ENCODE measurements at regions not wholly inside any gene's neighbourhood (a gene's known extent, or its start where the extent isn't known, plus 50 kb on each side); places are given as distances from the start of the nearest gene placed in this dataset.

- Histone ChIP-seq H3K9me3 (ENCODE audit: control insufficient read depth, insufficient read depth, low read depth, low read length) (no peaks in the 10 kb centered on the region), H3K4me1 (ENCODE audit: control insufficient read depth, insufficient read depth, low read length) (no peaks in the 10 kb centered on the region), H3K27ac (ENCODE audit: extremely low read depth, low read depth, low read length) (no peak overlapping the region), H3K36me3 (ENCODE audit: control insufficient read depth in 2 of 2, insufficient read depth in 1 of 2, low read length in 2 of 2) (no peaks in the 10 kb centered on the region), H3K4me3 (ENCODE audit: low read depth, low read length) (no peak overlapping the region)
- TF ChIP-seq ZNF24 (tag by site-specific recombination; IDR thresholded peaks at IDR 0.05) (no peak), PRDM10 (tag by site-specific recombination; IDR thresholded peaks at IDR 0.05) (no peak)
- CTCF ChIA-PET: no interaction called here
- POLR2A ChIA-PET: no interaction called here
Measured at GRCh38 chr3:95476534-95476933, 1337.9 kb upstream of the EPHA6 start.

- no peaks in the 10 kb centered on the region for H3K4me1 ChIP-seq (ENCODE audit: control insufficient read depth, insufficient read depth, low read length)
- TF ChIP-seq ZNF311 (tag by site-specific recombination; IDR thresholded peaks at IDR 0.05; ENCODE audit: borderline replicate concordance): no peak
- TF ChIP-seq ZNF404 (tag by site-specific recombination; IDR thresholded peaks at IDR 0.05): no peak
- TF ChIP-seq ZNF639 (tag by site-specific recombination; IDR thresholded peaks at IDR 0.05): no peak
- TF ChIP-seq BCL6B (tag by site-specific recombination; IDR thresholded peaks at IDR 0.05): no peak
- H3K4me3 ChIP-seq (ENCODE audit: low read depth, low read length): no peak overlapping the region
- H3K27ac ChIP-seq (ENCODE audit: extremely low read depth, low read depth, low read length): no peak overlapping the region
- H3K9me3 ChIP-seq (ENCODE audit: control insufficient read depth, insufficient read depth, low read depth, low read length): no peaks in the 10 kb centered on the region
- ChIA-PET CTCF (no interaction called here), POLR2A (no interaction called here)
- no peaks in the 10 kb centered on the region for H3K36me3 ChIP-seq (ENCODE audit: control insufficient read depth in 2 of 2, insufficient read depth in 1 of 2, low read length in 2 of 2)
Measured at GRCh38 chr3:95506174-95506573, 1308.2 kb upstream of the EPHA6 start.

GRCh38 chr3:95508124-95508523 lies 1306.3 kb upstream of the EPHA6 start:
- CTCF ChIA-PET: no interaction called here
- Histone ChIP-seq H3K4me1 (ENCODE audit: control insufficient read depth, insufficient read depth, low read length) (no peaks in the 10 kb centered on the region), H3K27ac (ENCODE audit: extremely low read depth, low read depth, low read length) (no peak overlapping the region), H3K36me3 (ENCODE audit: control insufficient read depth in 2 of 2, insufficient read depth in 1 of 2, low read length in 2 of 2) (no peaks in the 10 kb centered on the region), H3K4me3 (ENCODE audit: low read depth, low read length) (no peak overlapping the region), H3K9me3 (ENCODE audit: control insufficient read depth, insufficient read depth, low read depth, low read length) (no peaks in the 10 kb centered on the region)
- TF ChIP-seq ZNF585B (tag by site-specific recombination; IDR thresholded peaks at IDR 0.05) (no peak), ZNF610 (tag by site-specific recombination; IDR thresholded peaks at IDR 0.05; ENCODE audit: borderline replicate concordance) (no peak), ZNF549 (tag by site-specific recombination; IDR thresholded peaks at IDR 0.05) (no peak), ZNF148 (tag by site-specific recombination; IDR thresholded peaks at IDR 0.05; ENCODE audit: borderline replicate concordance) (no peak), ZBTB48 (tag by site-specific recombination; IDR thresholded peaks at IDR 0.05) (no peak), ZNF311 (tag by site-specific recombination; IDR thresholded peaks at IDR 0.05; ENCODE audit: borderline replicate concordance) (no peak), ZNF335 (tag by site-specific recombination; conservative IDR thresholded peaks at IDR 0.05) (no peak)
- POLR2A ChIA-PET: no interaction called here

All from HEK293 (cell line).